Fibroblast of the aortic adventitia (primary cell): ENCODE measurements at regions not wholly inside any gene's neighbourhood (a gene's known extent, or its start where the extent isn't known, plus 50 kb on each side); places are given as distances from the start of the nearest gene placed in this dataset.

Source experiments
- DNase-seq: peaks from one replicate; pipeline ENCODE4 v3.0.0-alpha.2; 2010; ENCODE audit warnings: low read depth
- H3K4me3 ChIP-seq: 2 replicates; pipeline ENCODE4 v1.5.1; 2011; ENCODE audit warnings: low read depth, mild to moderate bottlenecking, control low read depth, low read length, moderate library complexity
- TF ChIP-seq, protein P1 (sequence below): IDR thresholded peaks from 2 replicates; pipeline ENCODE4 v1.5.1; 2011; ENCODE audit warnings: mild to moderate bottlenecking, low read length, control low read depth, inconsistent platforms; ENCODE audit not compliant: insufficient read depth

DNA sequence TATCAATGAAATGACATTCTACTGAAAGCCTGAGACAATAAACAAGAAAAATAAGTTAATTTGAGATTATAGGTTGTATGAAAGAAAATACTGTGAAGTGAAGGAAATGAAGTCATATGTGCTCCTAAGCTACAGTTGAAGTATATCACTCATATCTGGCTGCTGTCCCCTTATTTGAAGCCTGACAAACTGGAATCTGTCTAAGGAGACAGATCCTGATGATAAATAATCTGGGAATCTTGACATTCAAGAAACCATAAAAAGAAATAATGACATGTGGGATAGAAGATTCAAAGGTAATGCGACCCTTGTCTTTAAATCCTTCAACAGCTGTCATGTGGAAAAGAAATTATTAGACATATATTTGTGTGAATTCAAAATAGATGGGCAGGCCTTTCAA, 424.5 kb upstream of the LMCD1 start:
- TF ChIP-seq, protein P1, sequence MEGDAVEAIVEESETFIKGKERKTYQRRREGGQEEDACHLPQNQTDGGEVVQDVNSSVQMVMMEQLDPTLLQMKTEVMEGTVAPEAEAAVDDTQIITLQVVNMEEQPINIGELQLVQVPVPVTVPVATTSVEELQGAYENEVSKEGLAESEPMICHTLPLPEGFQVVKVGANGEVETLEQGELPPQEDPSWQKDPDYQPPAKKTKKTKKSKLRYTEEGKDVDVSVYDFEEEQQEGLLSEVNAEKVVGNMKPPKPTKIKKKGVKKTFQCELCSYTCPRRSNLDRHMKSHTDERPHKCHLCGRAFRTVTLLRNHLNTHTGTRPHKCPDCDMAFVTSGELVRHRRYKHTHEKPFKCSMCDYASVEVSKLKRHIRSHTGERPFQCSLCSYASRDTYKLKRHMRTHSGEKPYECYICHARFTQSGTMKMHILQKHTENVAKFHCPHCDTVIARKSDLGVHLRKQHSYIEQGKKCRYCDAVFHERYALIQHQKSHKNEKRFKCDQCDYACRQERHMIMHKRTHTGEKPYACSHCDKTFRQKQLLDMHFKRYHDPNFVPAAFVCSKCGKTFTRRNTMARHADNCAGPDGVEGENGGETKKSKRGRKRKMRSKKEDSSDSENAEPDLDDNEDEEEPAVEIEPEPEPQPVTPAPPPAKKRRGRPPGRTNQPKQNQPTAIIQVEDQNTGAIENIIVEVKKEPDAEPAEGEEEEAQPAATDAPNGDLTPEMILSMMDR: no peak
- no peak overlapping the region for H3K4me3 ChIP-seq

DNA sequence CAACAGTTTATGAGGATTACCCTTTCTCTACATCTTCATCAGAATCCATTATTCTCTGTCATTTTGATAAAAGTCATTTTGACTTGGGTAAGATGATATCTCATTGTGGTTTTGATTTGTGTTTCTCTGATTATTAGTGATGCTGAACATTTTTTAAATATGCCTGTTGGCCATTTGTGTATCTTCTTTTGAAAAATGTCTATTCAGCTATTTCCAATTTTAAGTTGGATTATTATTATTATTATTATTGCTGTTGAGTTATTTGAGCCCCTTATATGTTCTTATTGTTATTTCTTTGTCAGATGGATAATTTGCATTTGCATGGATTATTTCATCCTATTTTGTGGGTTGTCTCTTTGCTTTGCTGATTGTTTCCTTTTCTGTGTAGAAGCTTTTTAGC, 421.2 kb upstream of the LMCD1 start:
- no peak for DNase-seq
- TF ChIP-seq, protein P1: no peak
- H3K4me3 ChIP-seq: no peak overlapping the region

More for the DNA sequence above, 424.5 kb upstream of the LMCD1 start:
- DNase-seq: no peak

DNA sequence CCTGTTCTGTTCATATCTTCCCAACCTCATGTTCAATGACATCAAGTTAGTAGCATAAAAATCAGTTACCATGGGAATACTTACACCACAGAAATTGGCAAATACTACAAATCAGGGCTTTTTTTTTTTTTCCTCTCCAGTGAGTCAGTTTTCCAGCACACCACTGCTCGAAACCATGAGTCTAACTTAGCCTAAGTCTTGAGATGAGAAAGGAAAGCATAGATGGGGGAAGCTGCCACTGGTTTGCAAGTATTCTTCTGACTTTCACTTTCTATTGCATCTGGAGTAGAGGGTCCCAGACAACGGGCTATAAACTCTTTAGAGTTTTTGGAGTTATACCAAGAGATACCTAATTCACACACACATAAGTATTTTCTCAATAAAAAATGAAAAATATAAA, 416.1 kb upstream of the LMCD1 start:
- H3K4me3 ChIP-seq: no peak overlapping the region

DNA sequence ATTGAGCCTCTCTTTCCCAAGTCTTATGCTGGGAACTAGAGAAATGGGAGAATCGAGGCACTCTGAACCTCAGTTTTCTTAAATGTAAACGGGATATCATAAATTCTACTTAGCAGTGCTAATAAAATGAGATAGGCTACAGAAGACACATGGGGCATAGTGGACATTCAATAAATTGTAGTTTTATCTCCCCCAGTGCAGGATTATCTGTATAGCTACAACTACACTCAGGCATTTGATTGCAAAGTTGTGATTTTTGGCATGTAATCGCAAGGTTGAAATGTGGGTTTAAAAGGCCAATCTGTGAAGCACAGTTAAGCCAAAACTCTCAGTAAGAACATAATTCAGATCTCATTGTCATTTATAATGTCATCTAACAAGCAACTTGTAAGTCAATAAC, 413.7 kb upstream of the LMCD1 start:
- no peak overlapping the region for H3K4me3 ChIP-seq
- TF ChIP-seq, protein P1: no peak
- no peak for DNase-seq

More for the DNA sequence above, 416.1 kb upstream of the LMCD1 start:
- no peak for DNase-seq
- TF ChIP-seq, protein P1: no peak

DNA sequence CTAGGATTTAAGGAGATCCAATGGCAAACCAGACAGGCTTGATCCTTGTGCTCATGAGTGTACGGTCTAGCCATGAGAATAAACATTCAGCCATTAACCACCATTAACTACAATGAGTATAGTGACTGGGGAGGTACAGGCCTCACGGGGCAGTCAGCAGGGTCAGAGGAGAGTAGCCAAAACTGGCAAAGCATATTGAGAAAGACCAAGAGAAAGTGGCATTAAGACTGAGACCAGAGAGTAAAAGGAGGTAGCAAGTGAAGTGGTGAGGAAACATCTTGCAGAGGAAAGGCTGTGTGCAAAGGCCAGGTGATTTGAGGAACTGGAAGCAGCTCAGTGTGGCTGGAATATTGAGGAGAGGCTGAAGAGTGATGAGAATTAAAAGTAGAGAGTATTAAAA, 407.2 kb upstream of the LMCD1 start:
- no peak overlapping the region for H3K4me3 ChIP-seq
- TF ChIP-seq, protein P1: no peak
- DNase-seq: no peak

DNA sequence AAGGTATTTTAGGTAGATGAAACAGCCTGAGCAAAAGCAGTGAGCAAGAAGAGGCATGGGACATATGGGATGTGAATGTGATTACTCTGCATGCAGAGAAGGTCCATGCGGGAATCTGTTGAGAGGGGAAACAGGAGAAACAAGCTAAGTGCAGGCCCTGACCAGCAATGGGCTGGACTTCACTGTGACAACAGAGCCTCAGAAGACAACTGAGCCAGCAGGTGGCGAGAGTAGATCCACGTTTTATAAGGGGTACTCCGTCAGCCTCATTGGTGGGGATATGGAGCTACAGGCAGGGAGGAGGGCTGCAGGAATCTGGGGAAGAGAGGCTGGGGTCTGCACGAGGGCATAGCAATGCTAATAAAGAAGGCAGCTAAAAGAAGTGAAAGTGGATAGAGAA, 405.9 kb upstream of the LMCD1 start:
- H3K4me3 ChIP-seq: no peak overlapping the region
- TF ChIP-seq, protein P1: peak; percentile 1
- no peak for DNase-seq

DNA sequence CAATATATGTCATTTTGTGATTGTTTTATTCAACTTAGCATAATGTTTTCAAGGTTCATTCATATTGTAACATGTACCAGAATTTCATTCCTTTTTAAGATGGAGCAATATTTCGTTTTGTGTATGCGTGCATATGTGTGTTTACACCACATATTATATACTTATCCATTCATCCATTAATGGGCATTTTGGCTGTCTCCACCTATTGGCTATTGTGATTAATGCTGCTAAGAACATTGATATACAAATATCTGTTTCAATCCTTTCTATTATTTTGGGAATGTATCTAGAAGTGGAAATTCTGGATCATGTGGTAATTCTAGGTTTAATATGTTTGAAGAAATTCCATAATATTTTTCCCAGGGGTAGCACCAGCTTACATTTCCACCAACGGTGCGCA, 403.9 kb upstream of the LMCD1 start:
- TF ChIP-seq, protein P1: no peak
- no peak overlapping the region for H3K4me3 ChIP-seq
- DNase-seq: no peak
